Anterior cingulate cortex (tissue), 58 donors: ENCODE measurements at regions not wholly inside any gene's neighbourhood (a gene's known extent, or its start where the extent isn't known, plus 50 kb on each side); places are given as distances from the start of the nearest gene placed in this dataset.
"Not testable (repeated sequence)": the region's sequence is repeated elsewhere in the genome, so short reads cannot be mapped to it uniquely, and the experiment has no call there.

ENCODE experiments used
- DNase-seq, 58 donors: peaks; one replicate each; lab custom pipeline; 2025; lab: John Stamatoyannopoulos, UW

GRCh38 chr6:63440057-63440456 lies 120.3 kb upstream of the LGSN start:
- DNase-seq, result no peak

GRCh38 chr6:63440594-63440993 lies 120.8 kb upstream of the LGSN start:
- DNase-seq, result peak in 1 of 58 donors; percentile 3

- no peak for DNase-seq
These were observed 121.6 kb upstream of the LGSN start for GRCh38 chr6:63441266-63441956.

- DNase-seq, result no peak
These were observed 123.1 kb upstream of the LGSN start for GRCh38 chr6:63442870-63443269.

- DNase-seq, result no peak
These were observed 125.0 kb upstream of the LGSN start for GRCh38 chr6:63444768-63445167.

- DNase-seq, result no peak
These were observed 125.9 kb upstream of the LOC128125822 start for GRCh38 chr6:63446405-63446804.

- DNase-seq, result no peak
These were observed 125.1 kb upstream of the LOC128125822 start for GRCh38 chr6:63447134-63447533.

- DNase-seq, result no peak
These were observed 124.1 kb upstream of the LOC128125822 start for GRCh38 chr6:63448229-63448628.

- DNase-seq, result no peak
These were observed 122.6 kb upstream of the LOC128125822 start for GRCh38 chr6:63449714-63450113.

- no peak for DNase-seq
These were observed 121.0 kb upstream of the LOC128125822 start for GRCh38 chr6:63451238-63451637.

GRCh38 chr6:63452125-63452524 lies 120.2 kb upstream of the LOC128125822 start:
- DNase-seq, result no peak

GRCh38 chr6:63456734-63457133 lies 115.5 kb upstream of the LOC128125822 start:
- no peak for DNase-seq

GRCh38 chr6:63458480-63459115 lies 113.7 kb upstream of the LOC128125822 start:
- no peak for DNase-seq

GRCh38 chr6:63459814-63460213 lies 112.5 kb upstream of the LOC128125822 start:
- DNase-seq, result no peak

- DNase-seq, result no peak
These were observed 111.3 kb upstream of the LOC128125822 start for GRCh38 chr6:63460971-63461370.

- no peak for DNase-seq
These were observed 108.2 kb upstream of the LOC128125822 start for GRCh38 chr6:63464060-63464459.

GRCh38 chr6:63465750-63466149 lies 106.5 kb upstream of the LOC128125822 start:
- no peak for DNase-seq

- DNase-seq, result no peak
These were observed 106.0 kb upstream of the LOC128125822 start for GRCh38 chr6:63466242-63466733.

- no peak for DNase-seq
These were observed 104.9 kb upstream of the LOC128125822 start for GRCh38 chr6:63467247-63467954.

- DNase-seq, result not testable (repeated sequence)
These were observed 101.1 kb upstream of the LOC128125822 start for GRCh38 chr6:63471145-63471544.

GRCh38 chr6:63471654-63472053 lies 100.6 kb upstream of the LOC128125822 start:
- no peak for DNase-seq
